ENCODE measurements at regions not wholly inside any gene's neighbourhood (a gene's known extent, or its start where the extent isn't known, plus 50 kb on each side); places are given as distances from the start of the nearest gene placed in this dataset.

- DNase-seq (no peak), ATAC-seq (no peak)
- Histone ChIP-seq H3K4me1 (ENCODE audit: low read depth) (no peaks in the 10 kb centered on the region), H3K36me3 (ENCODE audit: low read depth) (no peaks in the 10 kb centered on the region), H3K9me3 (no peaks in the 10 kb centered on the region), H3K4me3 (no peak overlapping the region)
- TF ChIP-seq, protein P1, sequence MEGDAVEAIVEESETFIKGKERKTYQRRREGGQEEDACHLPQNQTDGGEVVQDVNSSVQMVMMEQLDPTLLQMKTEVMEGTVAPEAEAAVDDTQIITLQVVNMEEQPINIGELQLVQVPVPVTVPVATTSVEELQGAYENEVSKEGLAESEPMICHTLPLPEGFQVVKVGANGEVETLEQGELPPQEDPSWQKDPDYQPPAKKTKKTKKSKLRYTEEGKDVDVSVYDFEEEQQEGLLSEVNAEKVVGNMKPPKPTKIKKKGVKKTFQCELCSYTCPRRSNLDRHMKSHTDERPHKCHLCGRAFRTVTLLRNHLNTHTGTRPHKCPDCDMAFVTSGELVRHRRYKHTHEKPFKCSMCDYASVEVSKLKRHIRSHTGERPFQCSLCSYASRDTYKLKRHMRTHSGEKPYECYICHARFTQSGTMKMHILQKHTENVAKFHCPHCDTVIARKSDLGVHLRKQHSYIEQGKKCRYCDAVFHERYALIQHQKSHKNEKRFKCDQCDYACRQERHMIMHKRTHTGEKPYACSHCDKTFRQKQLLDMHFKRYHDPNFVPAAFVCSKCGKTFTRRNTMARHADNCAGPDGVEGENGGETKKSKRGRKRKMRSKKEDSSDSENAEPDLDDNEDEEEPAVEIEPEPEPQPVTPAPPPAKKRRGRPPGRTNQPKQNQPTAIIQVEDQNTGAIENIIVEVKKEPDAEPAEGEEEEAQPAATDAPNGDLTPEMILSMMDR (IDR thresholded peaks at IDR 0.05), result no peak
- intact Hi-C loops (cut with DNase I, micrococcal nuclease), result no loop called here
These were observed 355.9 kb downstream of the PREX1 start for GRCh38 chr20:48471759-48472408.

DNA sequence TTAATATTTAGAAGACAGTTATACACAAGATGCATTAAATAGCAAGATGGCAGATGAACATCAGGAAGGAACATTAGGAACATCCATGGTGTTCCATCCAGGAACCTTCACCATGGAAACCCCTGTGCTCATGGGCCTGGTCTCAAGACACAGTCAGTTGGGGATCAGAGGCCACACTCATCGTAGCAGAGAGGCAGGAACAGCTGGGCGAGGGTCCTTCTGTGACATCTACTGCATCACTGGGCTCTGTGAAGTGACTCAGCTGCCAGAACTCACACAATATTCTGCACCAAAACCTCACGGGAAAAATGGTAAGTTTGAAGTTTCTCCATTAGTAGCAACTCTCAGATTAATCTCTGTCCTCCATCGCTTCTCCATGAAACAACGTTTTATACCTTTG lies 356.6 kb downstream of the PREX1 start:
- ATAC-seq, result no peak
- H3K4me3 ChIP-seq, result no peak overlapping the region
- DNase-seq, result no peak
- H3K4me1 ChIP-seq (ENCODE audit: low read depth), result no peaks in the 10 kb centered on the region
- no peaks in the 10 kb centered on the region for H3K9me3 ChIP-seq
- no peaks in the 10 kb centered on the region for H3K36me3 ChIP-seq (ENCODE audit: low read depth)
- TF ChIP-seq, protein P1 (IDR thresholded peaks at IDR 0.05), result no peak
- intact Hi-C loops (cut with DNase I, micrococcal nuclease), result no loop called here

- intact Hi-C loops (cut with DNase I, micrococcal nuclease), result no loop called here
- TF ChIP-seq, protein P1 (IDR thresholded peaks at IDR 0.05), result no peak
- DNase-seq (no peak), ATAC-seq (no peak)
- Histone ChIP-seq H3K9me3 (no peaks in the 10 kb centered on the region), H3K4me3 (no peak overlapping the region), H3K4me1 (ENCODE audit: low read depth) (no peaks in the 10 kb centered on the region), H3K36me3 (ENCODE audit: low read depth) (no peaks in the 10 kb centered on the region)
These were observed 357.7 kb downstream of the PREX1 start for GRCh38 chr20:48470141-48470540.

DNA sequence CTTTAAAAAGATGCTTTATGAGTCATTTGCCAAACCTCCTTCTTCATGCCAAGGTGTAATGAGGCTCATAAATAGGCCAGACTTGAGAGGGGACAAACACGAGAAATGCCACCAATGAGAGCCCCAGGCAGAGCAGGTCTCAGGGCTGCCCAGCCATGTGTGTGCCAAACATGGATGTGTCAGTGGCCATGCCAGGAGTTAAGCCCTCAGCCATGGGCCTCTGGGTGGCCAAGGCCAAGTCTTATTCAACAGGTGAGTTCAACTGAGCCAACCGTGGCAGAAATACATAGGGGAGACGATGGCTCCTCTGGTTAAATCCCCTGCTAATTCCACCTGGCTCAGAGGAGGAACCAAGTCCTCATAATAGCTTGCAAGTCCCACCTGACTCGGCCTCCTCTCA lies 358.8 kb downstream of the PREX1 start:
- intact Hi-C loops (cut with DNase I, micrococcal nuclease), result no loop called here
- no peak for DNase-seq
- no peaks in the 10 kb centered on the region for H3K9me3 ChIP-seq
- H3K4me1 ChIP-seq (ENCODE audit: low read depth), result no peaks in the 10 kb centered on the region
- no peak for ATAC-seq
- no peak overlapping the region for H3K4me3 ChIP-seq
- no peaks in the 10 kb centered on the region for H3K36me3 ChIP-seq (ENCODE audit: low read depth)
- TF ChIP-seq, protein P1 (IDR thresholded peaks at IDR 0.05), result no peak

GRCh38 chr20:48468571-48468970 lies 359.2 kb downstream of the PREX1 start:
- intact Hi-C loops (cut with DNase I, micrococcal nuclease), result no loop called here
- TF ChIP-seq, protein P1 (IDR thresholded peaks at IDR 0.05), result no peak
- DNase-seq, result no peak

DNA sequence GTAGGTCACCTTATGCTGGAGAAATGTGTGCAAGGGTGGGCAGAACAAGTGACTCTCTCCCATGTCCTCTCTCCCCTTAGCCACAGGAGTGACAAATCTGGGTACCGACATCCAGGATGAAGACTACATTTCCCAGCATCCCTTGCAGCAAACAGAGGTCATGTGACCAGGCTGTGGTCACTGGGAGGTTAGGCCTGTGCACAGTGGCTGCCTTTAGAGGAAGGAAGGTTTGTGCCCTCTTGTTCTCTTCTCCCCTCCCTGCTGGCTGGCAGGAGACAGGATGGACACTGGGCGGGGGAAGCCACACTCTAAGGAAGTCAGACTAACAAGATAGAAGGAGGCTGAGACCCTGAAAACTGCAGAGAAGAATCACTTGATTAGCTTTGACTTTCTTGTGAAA lies 360.2 kb downstream of the PREX1 start:
- Histone ChIP-seq H3K4me3 (no peak overlapping the region), H3K4me1 (ENCODE audit: low read depth) (no peaks in the 10 kb centered on the region), H3K36me3 (ENCODE audit: low read depth) (no peaks in the 10 kb centered on the region), H3K9me3 (no peaks in the 10 kb centered on the region)
- DNase-seq (no peak), ATAC-seq (no peak)
- TF ChIP-seq, protein P1 (IDR thresholded peaks at IDR 0.05), result no peak
- intact Hi-C loops (cut with DNase I, micrococcal nuclease), result no loop called here

More at GRCh38 chr20:48468571-48468970, 359.2 kb downstream of the PREX1 start:
- Histone ChIP-seq H3K4me1 (ENCODE audit: low read depth) (no peaks in the 10 kb centered on the region), H3K9me3 (no peaks in the 10 kb centered on the region), H3K36me3 (ENCODE audit: low read depth) (no peaks in the 10 kb centered on the region), H3K4me3 (no peak overlapping the region)
- no peak for ATAC-seq
